ENCODE measurements at regions not wholly inside any gene's neighbourhood (a gene's known extent, or its start where the extent isn't known, plus 50 kb on each side); places are given as distances from the start of the nearest gene placed in this dataset.

DNA sequence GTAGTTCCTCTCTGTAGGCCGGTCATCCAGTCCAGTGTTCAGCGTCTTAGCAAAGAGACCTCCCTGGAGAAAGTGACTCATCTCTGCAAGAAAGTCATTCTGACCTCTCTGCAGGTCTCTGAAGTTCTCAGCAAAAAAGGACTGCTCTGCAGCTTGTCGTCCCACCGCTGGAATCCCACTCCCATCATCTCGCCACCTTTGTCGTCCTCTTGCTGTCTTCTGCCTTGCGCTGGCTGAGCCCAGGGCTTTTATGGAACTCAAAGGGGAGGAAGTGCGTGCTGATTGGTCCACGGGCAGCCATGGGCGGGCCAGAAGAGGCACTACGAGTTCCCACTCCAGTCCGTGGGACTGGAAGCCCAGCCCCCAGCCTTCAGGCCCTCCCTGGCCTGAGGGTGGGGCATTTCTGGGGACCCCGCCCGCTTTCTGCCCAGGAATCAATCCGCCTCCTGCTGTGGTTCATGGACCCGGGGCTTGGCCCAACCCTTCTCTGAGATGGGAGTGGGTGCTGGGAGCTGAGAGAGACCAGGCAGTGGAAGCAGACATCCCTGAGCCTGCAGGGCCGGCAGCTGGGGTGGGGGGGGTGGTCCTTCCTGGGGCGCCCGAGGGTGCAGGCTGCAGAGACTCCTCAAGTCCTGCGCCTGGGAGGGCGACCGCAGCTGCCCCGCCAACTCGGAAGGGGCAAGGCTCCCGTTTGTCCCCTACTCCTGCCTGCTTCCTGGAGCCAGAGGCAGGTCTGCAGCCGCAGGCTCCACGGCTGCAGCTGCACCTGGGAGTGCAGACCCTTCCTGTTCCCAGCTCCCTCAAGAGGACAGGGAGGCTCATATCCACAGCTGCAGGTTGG, 660.7 kb upstream of the RAB6C start:
- no peak for DNase-seq

DNA sequence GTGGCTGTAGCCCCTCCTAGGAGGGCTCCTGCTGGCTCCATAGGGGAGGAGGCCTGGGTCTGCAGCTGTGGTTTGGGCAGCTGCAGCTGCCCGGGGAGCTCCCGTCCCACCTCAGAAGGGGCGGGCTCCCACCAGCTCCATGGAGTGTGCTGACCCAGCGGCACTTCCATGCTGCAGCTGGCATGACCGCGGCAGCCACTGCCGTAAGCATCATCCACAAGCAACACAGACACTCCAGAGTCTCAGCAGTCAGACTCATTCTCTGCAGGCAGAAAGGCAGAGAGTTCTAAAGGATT, 660.1 kb upstream of the RAB6C start:
- DNase-seq, result peak; percentile 70

GRCh38 chr2:129320288-129320687, 659.2 kb upstream of the RAB6C start:
- no peak for DNase-seq

DNA sequence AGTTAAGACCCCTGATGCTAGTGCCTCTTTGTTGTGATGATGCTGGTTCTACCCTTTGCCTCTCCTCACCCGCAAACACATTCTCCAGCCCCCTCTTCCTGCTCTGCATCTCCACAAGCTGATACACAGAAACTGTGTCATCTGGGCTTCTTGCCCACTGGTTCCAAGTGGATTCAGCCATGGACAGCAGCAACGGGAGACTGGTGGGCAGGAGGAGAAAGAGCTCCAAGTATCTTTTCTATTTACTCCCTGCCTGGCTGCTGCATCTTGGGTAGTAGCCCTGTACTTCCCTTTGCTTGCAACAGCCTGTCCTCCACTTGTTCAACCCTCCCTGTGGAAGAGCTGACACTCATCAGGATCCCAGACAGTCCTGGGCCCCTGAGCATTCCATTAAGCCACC, 655.1 kb upstream of the RAB6C start:
- DNase-seq, result no peak

DNA sequence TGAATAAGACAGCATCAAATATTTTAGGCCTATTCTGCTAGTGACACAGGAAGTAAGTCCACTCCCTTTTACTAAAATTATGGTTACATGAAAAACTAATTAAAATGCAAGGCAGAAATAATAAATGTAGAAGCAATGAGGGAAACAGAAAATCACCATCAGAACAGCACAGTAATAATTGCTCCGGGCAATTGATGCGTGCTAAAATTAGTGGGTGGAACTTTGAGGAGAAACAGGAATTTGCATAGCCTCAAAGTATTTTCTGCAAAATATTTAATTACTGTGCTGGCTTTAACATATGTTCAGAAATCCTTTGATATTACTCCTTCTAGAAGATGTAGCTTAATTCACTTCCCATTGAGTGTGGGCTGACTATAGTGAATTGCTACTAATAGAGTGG, 654.3 kb upstream of the RAB6C start:
- DNase-seq, result no peak

- DNase-seq, result no peak
Measured at GRCh38 chr2:129329574-129329973, 649.9 kb upstream of the RAB6C start.

- peak; percentile 24 for DNase-seq
Measured at GRCh38 chr2:129330504-129330903, 649.0 kb upstream of the RAB6C start.

DNA sequence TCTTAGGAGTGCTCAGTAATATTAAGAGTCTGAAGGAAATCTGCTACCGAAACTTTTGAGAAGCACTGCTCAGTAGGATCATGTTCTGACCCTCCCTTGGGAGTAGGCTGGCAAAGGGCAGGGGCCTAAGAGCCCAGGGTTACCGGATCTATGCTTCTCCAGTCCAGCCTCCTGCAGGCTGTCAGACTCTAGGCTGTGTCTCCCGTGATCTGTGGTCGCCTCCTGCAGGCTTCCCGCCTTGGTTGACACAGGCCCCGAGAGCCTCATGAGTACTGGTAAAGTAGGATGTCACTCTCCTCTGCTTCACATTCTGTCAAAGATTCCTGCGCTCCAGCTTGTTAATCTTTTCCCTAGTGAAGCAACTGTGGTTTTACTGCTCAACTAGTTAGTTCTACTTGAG, 647.8 kb upstream of the RAB6C start:
- no peak for DNase-seq

- DNase-seq, result no peak
Measured at GRCh38 chr2:129334128-129334527, 645.3 kb upstream of the RAB6C start.

- peak; percentile 38 for DNase-seq
Measured at GRCh38 chr2:129334696-129335410, 644.6 kb upstream of the RAB6C start.

GRCh38 chr2:129336276-129336675, 643.2 kb upstream of the RAB6C start:
- peak; percentile 26 for DNase-seq

GRCh38 chr2:129337076-129337475, 642.4 kb upstream of the RAB6C start:
- DNase-seq, result no peak

DNA sequence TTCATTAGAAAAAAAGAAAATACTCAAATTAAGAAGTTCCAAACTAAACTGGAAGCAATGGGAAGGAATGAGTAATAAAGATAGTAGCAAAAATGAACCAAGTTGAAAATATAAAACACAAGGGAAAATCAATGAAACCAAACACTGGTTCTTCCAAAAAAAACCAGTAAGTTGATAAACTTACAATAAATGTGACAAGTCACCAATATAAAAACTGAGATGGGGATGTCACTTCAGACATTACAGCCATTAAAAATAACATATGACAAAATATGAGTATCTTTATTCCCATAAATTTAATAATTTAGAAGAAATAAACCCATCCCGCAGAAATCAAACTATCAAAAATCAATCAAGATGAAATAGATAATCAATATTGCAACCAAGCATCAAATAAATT, 633.9 kb upstream of the RAB6C start:
- DNase-seq, result no peak

DNA sequence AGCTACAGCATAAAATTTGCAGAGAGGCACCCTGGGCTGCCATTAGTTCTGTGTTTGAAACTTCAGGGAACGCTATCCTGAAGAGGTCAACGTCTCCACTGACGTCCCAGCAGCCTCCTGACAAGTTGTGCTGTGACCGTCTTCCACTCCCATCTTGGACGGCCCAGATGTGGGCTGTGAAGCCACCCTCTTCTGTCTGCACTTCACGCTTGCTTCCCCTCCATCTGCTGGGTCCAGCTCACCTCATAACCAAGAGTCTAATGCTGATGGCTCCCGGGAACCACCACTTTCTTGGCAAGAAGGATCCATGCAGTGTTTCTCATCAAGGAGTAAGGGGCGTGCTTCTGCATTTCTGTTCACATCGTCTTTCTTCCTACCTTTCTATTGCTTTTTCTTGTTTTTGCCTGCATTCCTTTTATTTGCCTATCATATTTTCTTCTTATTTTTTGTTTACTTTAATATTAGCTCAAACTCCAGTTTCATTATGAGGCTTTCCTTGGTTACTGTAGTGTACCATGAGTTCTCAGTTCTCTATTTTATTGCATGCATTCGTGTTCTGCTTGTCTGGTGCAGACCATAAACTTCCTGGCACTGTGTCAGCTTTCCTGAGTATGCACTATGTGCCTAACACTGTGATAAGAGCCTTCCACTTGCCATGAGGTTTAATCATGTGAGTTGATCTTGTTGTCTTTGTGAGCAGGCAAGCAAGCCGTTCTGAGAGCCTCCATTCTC, 631.8 kb upstream of the RAB6C start:
- no peak for DNase-seq

GRCh38 chr2:129354631-129355030, 624.8 kb upstream of the RAB6C start:
- no peak for DNase-seq

DNA sequence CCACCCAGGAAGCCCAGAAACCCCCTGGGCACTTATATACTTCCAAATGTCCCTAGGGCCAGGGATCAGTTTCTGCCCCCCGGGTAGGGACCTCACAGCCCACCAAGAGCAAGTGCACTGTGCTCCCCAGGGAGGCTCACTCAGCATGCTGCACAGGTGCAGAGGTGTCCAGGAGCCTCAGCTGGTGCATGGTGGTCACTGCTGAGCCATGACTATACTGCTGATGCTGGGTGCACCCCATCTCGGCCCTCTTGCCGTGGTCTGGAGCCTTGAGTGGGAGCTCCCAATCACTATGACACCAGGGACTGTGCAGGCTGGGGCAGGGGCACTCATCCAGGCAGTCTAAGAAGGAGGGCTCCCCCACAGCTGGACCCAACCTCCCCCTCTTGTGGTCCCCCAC, 617.8 kb upstream of the RAB6C start:
- DNase-seq, result no peak

- DNase-seq, result no peak
Measured at GRCh38 chr2:129366263-129366662, 613.2 kb upstream of the RAB6C start.

GRCh38 chr2:129367107-129367506, 612.4 kb upstream of the RAB6C start:
- no peak for DNase-seq

DNA sequence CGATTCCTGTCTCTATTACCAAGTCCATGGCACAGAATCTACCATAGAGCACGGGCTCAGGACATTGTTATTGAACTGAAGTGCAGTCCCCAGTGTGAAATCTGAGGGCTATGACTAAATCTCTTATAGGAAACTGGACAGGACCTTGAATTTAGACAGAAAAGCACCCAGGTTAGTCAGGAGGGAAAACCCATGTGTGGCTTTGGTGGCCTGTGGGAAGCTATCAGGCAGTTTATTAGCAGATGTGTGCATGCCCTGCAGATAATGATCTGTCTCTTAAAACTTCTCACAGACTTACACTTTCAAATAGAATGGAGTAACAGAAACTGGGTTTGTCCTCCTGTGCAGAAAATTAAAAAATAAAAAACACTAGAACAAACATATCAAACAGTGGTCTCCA, 610.0 kb upstream of the RAB6C start:
- DNase-seq, result no peak

DNA sequence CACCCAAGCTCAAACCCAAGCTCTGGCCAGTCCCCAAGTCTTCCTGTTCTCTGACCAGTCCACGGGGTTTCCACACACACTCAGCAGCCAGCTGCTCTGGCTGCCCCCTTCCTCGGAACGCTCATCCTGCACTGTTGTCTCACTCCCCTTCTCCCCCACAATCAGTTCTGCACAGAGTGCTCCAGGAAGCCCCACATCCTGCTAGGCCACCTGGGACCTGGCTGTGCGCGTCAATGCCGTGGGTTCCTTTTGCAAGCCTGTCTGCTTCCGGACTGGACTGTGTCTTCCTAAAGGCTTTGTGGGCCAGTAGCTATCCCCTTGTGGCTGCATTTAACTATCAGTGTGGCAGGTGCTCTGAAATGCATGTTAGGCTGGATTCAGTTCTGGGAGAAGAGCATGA, 605.0 kb upstream of the RAB6C start:
- no peak for DNase-seq

- DNase-seq, result no peak
Measured at GRCh38 chr2:129375632-129376425, 603.6 kb upstream of the RAB6C start.

GRCh38 chr2:129376426-129377077, 602.9 kb upstream of the RAB6C start:
- DNase-seq, result peak; percentile 28

All from tongue (tissue), 1 donor.